Inflammatory macrophage treated with lipopolysaccharide for 1 hour (primary cell): ENCODE measurements at regions not wholly inside any gene's neighbourhood (a gene's known extent, or its start where the extent isn't known, plus 50 kb on each side); places are given as distances from the start of the nearest gene placed in this dataset.

Experiments used
- DNase-seq, 2 donors: peaks; one replicate each; pipeline ENCODE4 v3.0.0-alpha.2; 2020 to 2022

DNA sequence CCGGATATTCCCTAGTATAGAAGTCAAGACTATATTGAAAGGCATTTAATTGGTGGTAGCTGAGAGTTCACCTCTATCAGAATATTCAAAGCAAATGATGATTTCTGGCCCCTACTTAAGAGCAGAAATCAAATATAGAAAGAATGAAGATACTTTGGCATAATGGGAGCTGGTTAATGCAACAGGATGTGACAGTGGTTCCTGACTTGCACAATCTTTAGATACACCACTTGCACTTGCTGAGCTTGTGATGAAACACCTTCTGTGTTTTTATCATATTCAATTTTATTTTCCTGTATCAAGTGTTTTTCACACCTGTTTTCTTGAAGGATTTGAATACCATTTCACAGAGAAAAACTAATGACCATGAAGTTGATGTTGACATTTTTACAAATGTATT lies 124.1 kb upstream of the CDH19 start:
- DNase-seq: peak; percentile 28 to 39

DNA sequence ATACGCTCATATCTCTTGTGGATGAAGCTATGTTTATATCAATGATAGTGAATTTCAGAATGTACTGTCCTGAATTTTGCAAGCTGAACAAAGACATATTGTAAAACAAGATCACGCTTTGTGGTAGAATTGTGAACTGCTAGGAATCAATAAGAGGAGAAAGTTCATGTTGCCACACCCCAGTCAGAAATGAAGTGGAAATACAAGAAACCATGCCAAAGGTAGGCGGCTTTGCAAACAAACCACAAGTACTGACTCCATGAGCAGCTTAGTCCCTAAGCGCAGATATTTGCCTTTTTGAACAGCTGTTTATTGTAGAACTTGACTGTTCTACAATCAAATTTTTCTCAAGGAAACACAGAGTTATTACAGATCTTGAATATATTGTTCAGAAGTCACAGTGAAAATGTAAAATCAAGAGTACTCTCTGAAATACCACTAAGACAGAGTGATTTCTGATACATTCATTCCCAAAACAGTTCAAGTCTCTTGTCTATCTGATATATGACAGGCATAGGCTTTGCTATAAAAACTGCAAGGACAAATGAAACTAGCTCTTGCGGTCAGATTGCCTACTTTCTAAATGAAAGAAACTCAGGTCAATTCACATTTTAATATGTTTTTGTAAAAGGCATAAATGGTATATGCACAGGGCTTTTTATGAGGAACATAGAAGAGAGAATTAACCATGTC lies 120.9 kb upstream of the CDH19 start:
- no peak for DNase-seq

DNA sequence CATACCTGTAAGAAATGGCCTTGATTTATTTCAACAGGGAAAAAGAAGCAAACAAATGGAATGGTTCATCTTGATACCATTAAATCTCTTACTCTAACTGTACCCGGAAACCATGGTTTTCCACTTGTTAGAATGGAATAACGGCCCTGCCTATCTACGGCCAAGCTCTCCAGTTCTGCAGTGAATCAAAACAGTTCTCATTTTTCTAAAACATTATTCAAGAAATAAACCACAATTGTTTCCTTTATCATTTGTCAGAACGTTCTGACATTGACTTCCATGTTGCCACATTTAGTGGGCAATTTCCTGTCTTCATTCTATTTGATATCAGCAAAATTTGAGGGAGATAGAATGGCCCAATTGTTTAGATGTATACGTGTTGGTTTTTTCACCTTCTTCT lies 118.8 kb upstream of the CDH19 start:
- DNase-seq: no peak

DNA sequence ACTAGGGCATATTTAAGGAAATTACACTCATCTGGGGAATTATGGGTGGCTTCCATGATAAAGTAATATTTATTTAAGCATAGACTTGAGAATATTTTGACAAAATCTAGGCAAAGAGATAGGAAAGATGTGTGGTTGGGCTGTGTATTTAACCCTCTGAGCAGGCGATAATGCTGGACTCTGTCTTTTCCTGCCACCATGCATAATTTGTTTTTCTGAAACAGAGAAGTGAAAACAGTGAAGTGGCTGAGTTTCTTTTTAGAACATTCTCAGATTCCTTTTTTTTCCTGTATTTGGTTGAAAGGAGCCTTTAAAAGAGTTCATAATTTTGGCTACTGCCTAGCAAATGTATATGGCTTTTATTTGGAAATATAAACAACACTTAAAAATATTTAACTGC lies 104.8 kb upstream of the CDH19 start:
- peak in 1 of 2 donors; percentile 17 for DNase-seq

DNA sequence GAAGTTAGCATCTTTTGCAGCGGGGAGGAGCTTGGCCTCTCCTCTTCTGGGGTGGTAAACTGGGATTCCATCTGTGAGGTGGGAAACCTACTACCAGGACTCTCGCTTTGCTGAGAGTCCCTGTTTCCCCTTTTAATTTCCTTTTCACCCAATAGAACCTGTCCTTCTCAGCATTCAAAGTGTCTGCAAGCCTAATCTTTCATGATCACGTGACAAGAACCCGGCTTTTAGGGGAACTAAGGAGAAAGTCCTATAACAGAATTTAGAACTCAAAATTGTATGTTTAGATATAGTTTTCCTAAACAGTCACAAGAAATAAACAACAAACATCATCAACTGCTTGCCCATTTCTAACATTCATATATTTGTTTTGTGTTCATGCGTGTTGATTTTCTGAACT lies 103.6 kb upstream of the CDH19 start:
- no peak for DNase-seq

DNA sequence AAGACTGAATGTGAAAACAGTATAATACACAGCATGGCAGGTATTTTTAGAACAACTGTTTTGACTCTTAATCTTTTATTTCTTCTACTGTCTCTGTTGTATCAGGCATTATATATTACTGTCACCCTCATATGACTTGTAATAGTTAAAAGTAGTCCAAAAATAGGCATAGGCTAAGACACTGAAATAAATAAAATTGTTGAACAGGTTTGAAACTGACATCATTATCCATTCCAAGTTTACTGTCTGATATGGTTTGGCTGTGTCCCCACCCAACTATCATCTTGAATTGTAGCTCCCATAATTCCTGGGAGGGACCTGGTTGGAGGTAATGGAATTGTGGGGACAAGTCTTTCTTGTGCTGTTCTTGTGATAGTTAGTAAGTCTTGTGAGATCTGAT lies 91.4 kb upstream of the CDH19 start:
- DNase-seq: no peak

DNA sequence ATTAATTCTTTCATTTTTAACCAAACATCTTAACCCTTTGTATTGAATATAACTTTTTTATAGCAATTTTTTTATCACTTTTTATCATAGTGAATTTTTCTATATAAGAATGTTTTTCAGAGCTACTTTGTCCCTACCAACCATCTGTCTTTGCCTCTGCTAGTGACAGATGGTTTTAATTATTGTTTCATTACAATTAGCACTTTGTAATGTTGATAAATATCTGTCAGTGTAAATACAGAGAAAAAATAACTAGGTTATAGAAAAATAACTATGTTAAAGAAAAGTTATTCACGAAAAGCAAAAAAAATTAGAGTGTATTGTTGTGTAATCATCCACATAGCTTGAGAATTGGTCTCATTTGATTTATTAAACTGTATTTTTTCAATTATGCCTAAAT lies 91.0 kb upstream of the CDH19 start:
- DNase-seq: no peak

DNA sequence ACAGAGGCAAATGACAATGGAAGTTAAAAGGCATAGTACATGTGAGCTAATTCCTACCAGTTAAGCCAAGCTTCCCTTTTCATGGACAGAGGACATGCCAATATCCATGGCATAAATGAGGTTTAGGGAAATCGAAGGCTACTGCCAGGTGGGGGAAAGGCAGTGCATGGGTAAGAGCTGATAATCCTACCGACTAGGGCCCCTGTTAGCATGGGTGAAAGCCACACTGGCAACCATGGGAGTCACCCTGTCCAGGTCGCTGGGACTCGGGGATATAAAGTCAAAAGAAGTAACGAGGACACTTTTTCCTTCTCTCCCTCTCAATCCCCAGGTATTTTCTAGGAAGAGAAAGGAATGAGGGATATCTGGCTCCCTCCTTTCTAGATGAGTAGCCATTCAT lies 83.7 kb upstream of the CDH19 start:
- no peak for DNase-seq

DNA sequence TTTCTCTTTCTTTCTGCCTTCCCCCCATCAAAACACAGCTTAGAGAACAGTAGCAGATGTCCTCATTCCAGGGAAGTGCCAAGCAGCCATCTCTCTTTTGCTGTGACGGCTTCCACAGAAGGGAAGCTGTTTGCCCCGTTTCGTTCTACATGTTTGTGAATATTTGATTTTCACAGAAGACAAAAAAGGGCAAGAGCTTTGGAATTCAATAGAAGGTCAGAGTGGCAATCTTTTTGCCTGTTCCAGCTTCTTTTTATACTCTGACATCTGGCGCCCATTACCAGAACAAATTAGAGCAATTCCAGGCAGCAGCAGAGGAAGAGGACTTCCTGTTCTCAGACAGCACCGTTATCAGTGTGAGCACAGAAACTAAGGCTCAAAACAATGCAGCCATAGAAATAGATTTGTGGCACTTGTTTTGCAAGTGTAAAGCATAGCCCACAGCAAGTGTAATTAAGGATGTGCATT lies 79.0 kb upstream of the CDH19 start:
- no peak for DNase-seq

DNA sequence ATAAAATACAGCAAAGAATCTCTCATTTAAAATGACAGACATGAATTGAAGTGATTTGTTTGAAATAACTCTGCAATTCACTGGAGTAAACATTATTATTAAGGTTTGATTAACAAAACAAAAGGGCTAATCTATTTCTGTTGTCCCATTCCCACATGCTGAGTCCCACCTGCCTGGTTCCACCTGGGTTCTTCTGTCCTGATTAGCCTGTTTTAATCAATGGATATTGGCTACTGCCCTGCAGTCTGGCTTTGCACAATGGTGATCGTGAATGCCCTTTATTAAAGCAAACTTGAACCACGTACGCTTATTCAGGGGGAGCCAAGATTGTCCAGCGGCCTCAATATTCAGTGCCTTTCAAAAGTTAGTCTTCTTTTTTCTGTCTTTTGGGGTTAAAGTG lies 72.8 kb upstream of the CDH19 start:
- no peak for DNase-seq

DNA sequence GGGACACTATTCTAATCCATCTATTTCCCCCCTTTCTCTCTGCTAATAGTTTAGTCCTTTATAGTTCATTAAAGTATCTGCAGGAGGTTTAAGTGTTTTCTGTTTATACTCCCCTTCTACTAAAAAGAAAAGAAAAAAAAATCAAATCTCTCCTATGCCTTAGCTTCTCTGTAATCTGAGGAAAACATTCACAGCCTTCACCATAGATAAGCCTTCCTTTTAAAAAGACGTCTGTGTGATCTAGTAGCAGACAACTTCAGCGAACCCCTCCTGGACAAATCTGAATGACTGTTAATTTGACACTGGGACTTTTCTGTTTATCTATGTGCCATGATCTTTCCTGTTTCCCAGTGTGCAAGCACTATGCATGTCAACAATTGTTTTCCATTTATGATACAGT lies 70.4 kb upstream of the CDH19 start:
- no peak for DNase-seq

DNA sequence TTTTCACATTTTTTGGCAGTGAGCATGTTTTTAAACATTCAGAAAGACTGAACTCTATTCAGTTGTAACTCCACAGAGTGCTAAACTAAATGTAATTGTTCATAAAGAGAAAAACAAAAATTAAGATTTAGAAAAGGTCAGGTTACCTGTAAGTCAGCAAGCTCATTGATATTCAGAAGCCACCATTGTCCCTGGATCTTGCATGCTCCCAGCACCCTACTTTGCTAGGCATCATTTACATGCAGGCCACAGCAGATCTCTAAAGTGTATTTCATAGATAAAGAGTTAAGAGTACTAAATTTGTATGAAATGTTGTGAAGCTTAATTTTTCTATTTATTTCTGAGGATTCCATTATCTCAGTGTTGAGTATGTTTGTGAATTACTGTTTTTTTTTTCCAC lies 64.8 kb upstream of the CDH19 start:
- no peak for DNase-seq

DNA sequence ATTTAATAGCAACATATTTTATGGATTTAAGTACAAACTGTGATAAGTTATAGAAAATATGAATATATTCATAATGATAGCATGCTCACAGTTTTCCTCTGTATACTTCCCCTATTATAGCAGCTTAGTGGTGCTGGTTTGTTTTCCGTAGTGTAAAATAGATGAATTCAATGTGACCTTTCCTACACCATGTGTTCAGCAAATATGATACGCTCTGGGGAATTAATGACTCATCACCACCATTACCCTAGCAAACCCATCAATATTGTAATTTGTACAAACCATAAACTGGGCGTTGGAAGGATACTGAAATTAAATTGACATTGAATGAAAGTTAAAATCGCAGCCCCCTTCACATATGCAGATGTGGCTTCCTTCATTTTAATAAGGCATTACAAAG lies 58.7 kb upstream of the CDH19 start:
- DNase-seq: no peak

DNA sequence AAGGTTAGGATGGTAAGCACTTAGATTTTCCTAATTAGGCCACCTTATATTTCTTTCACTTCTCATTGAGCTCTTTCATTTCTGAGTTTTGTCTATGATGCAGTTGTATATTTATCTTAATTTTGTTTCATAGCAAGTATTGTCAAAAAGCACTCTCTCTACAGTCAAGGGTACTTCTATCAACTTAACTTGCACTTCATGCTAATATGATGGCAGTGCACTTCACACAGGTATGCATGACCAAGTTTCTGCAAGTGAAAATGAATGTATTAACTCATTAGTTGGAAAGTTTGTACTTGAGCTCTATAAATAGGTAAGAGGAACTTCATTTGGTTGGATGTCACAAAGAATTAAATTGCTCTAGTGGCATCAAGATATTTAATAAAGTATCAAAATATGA lies 51.5 kb upstream of the CDH19 start:
- DNase-seq: no peak
